NT2/D1 (cell line): ENCODE measurements at regions not wholly inside any gene's neighbourhood (a gene's known extent, or its start where the extent isn't known, plus 50 kb on each side); places are given as distances from the start of the nearest gene placed in this dataset.
"Not testable (repeated sequence)": the region's sequence is repeated elsewhere in the genome, so short reads cannot be mapped to it uniquely, and the experiment has no call there.

Experiments used
- DNase-seq: peaks from one replicate; pipeline ENCODE4 v3.0.0-alpha.2; 2011; ENCODE audit warnings: low read depth, low spot score
- H3K27me3 ChIP-seq: 2 replicates; pipeline ENCODE4 v1.6.0; 2011; ENCODE audit warnings: mild to moderate bottlenecking; ENCODE audit not compliant: insufficient read length, insufficient read depth
- H3K36me3 ChIP-seq: 2 replicates; pipeline ENCODE4 v1.6.1; 2011; ENCODE audit warnings: mild to moderate bottlenecking, low read length, mixed read lengths; ENCODE audit not compliant: insufficient read depth, insufficient read length
- H3K4me1 ChIP-seq: 2 replicates; pipeline ENCODE4 v1.5.1; 2011; ENCODE audit not compliant: insufficient read depth, insufficient read length
- H3K4me3 ChIP-seq: 2 replicates; pipeline ENCODE4 v1.5.1; 2011; ENCODE audit warnings: low read depth; ENCODE audit not compliant: insufficient read length
- H3K9ac ChIP-seq: 2 replicates; pipeline ENCODE4 v1.6.0; 2011; ENCODE audit warnings: low read depth; ENCODE audit not compliant: insufficient read length
- H3K9me3 ChIP-seq: 2 replicates; pipeline ENCODE4 v1.5.1; 2011; ENCODE audit warnings: mild to moderate bottlenecking, low read length; ENCODE audit not compliant: insufficient read depth
- SUZ12 ChIP-seq: IDR thresholded peaks from 2 replicates; pipeline ENCODE4 v1.6.1; 2011; ENCODE audit not compliant: insufficient read length, insufficient read depth; ENCODE audit errors: extremely low read depth
- YY1 ChIP-seq: IDR thresholded peaks from 2 replicates; pipeline ENCODE4 v1.6.1; 2011; ENCODE audit not compliant: insufficient read length, insufficient read depth
- ZNF274 ChIP-seq: IDR thresholded peaks from 2 replicates; pipeline ENCODE4 v1.6.1; 2011; ENCODE audit warnings: mild to moderate bottlenecking, low read depth, low read length

- no peaks in the 10 kb centered on the region for H3K27me3 ChIP-seq
These were observed 272.8 kb upstream of the STXBP6 start for GRCh38 chr14:25322784-25323183.

GRCh38 chr14:25316007-25316406 is 266.1 kb upstream of the STXBP6 start:
- not testable (repeated sequence) for H3K9me3 ChIP-seq, H3K4me3 ChIP-seq, H3K36me3 ChIP-seq, DNase-seq, H3K9ac ChIP-seq, H3K27me3 ChIP-seq, H3K4me1 ChIP-seq

More at GRCh38 chr14:25322784-25323183, 272.8 kb upstream of the STXBP6 start:
- H3K9me3 ChIP-seq = no peaks in the 10 kb centered on the region
- no peak for DNase-seq
- no peak overlapping the region for H3K4me3 ChIP-seq
- H3K36me3 ChIP-seq = no peaks in the 10 kb centered on the region
- TF ChIP-seq ZNF274 (no peak), SUZ12 (no peak), YY1 (no peak)
- H3K4me1 ChIP-seq = no peaks in the 10 kb centered on the region
- no peak overlapping the region for H3K9ac ChIP-seq

- peak; percentile 6 for DNase-seq
- TF ChIP-seq SUZ12 (no peak), YY1 (no peak), ZNF274 (no peak)
These were observed 258.3 kb upstream of the STXBP6 start for GRCh38 chr14:25308244-25308643.

GRCh38 chr14:25303934-25304333 is 254.0 kb upstream of the STXBP6 start:
- Histone ChIP-seq H3K4me3 (no peak overlapping the region), H3K36me3 (no peaks in the 10 kb centered on the region), H3K4me1 (no peaks in the 10 kb centered on the region), H3K9me3 (no peaks in the 10 kb centered on the region), H3K27me3 (no peaks in the 10 kb centered on the region), H3K9ac (no peak overlapping the region)
- DNase-seq = no peak
- TF ChIP-seq YY1 (no peak), ZNF274 (no peak), SUZ12 (no peak)

More at GRCh38 chr14:25308244-25308643, 258.3 kb upstream of the STXBP6 start:
- H3K4me1 ChIP-seq = no peaks in the 10 kb centered on the region
- no peaks in the 10 kb centered on the region for H3K27me3 ChIP-seq
- H3K9ac ChIP-seq = no peak overlapping the region
- no peaks in the 10 kb centered on the region for H3K36me3 ChIP-seq
- no peaks in the 10 kb centered on the region for H3K9me3 ChIP-seq
- no peak overlapping the region for H3K4me3 ChIP-seq

- no peaks in the 10 kb centered on the region for H3K27me3 ChIP-seq
- no peak for DNase-seq
These were observed 248.3 kb upstream of the STXBP6 start for GRCh38 chr14:25298238-25298637.

GRCh38 chr14:25290154-25290553 is 240.2 kb upstream of the STXBP6 start:
- H3K9ac ChIP-seq, H3K36me3 ChIP-seq, H3K4me3 ChIP-seq, DNase-seq, H3K27me3 ChIP-seq, H3K4me1 ChIP-seq: not testable (repeated sequence)
- H3K9me3 ChIP-seq = peaks cover 13% of the 10 kb centered on the region; the same call in 1 of the 2 replicates

More at GRCh38 chr14:25298238-25298637, 248.3 kb upstream of the STXBP6 start:
- no peaks in the 10 kb centered on the region for H3K4me1 ChIP-seq
- no peak overlapping the region for H3K4me3 ChIP-seq
- no peaks in the 10 kb centered on the region for H3K36me3 ChIP-seq
- TF ChIP-seq YY1 (no peak), ZNF274 (no peak), SUZ12 (no peak)
- H3K9ac ChIP-seq = no peak overlapping the region
- H3K9me3 ChIP-seq = no peaks in the 10 kb centered on the region

GRCh38 chr14:25274529-25274928 is 224.6 kb upstream of the STXBP6 start:
- no peak for TF ChIP-seq ZNF274
- TF ChIP-seq SUZ12 = no peak
- TF ChIP-seq YY1 = no peak
- no peak for DNase-seq
- no peaks in the 10 kb centered on the region for H3K27me3 ChIP-seq
- no peaks in the 10 kb centered on the region for H3K36me3 ChIP-seq
- H3K9me3 ChIP-seq = no peaks in the 10 kb centered on the region
- H3K9ac ChIP-seq = no peak overlapping the region
- H3K4me3 ChIP-seq = no peak overlapping the region
- no peaks in the 10 kb centered on the region for H3K4me1 ChIP-seq

GRCh38 chr14:25267186-25267585 is 217.2 kb upstream of the STXBP6 start:
- DNase-seq = no peak
- H3K9me3 ChIP-seq = no peaks in the 10 kb centered on the region
- TF ChIP-seq SUZ12 = no peak
- no peak for TF ChIP-seq YY1
- no peak for TF ChIP-seq ZNF274
- no peak overlapping the region for H3K4me3 ChIP-seq
- H3K4me1 ChIP-seq = no peaks in the 10 kb centered on the region
- H3K27me3 ChIP-seq = no peaks in the 10 kb centered on the region
- H3K9ac ChIP-seq = no peak overlapping the region
- no peaks in the 10 kb centered on the region for H3K36me3 ChIP-seq
